Ovary (tissue), 7 donors: ENCODE measurements at regions not wholly inside any gene's neighbourhood (a gene's known extent, or its start where the extent isn't known, plus 50 kb on each side); places are given as distances from the start of the nearest gene placed in this dataset.

Experiments
- DNase-seq, 5 donors: peaks; one replicate each; pipeline ENCODE4 v3.0.0-alpha.2; 2019 to 2020
- H3K27ac ChIP-seq, 2 donors: fragments of 200-600 bp; one replicate each; pipeline versions ENCODE4 v1.5.1 to v1.8.0; 2019 to 2022
- H3K27me3 ChIP-seq: fragments of 200-600 bp; one replicate; pipeline ENCODE4 v1.8.0; 2022
- H3K36me3 ChIP-seq: fragments of 200-600 bp; sonication (generic); one replicate; pipeline ENCODE4 v1.5.1; 2019
- H3K4me1 ChIP-seq: one replicate; pipeline ENCODE4 v1.8.1; 2013; ENCODE audit warnings: mild to moderate bottlenecking, moderate library complexity; ENCODE audit not compliant: insufficient read depth
- H3K4me3 ChIP-seq: fragments of 200-600 bp; sonication (generic); one replicate; pipeline ENCODE4 v1.5.1; 2017
- H3K9me3 ChIP-seq, 2 donors: fragments of 200-600 bp in 1 of 2; sonication (generic) in 1 of 2; one replicate each; pipeline versions ENCODE4 v1.5.1 to v1.8.1; 2013 to 2019; ENCODE audit warnings: mild to moderate bottlenecking in 1 of 2, moderate library complexity in 1 of 2
- EP300 ChIP-seq: sonication (generic); formaldehyde crosslinking; IDR thresholded peaks from one replicate; pipeline ENCODE4 v1.6.1; 2017; ENCODE audit warnings: antibody characterized with exemption
- POLR2A ChIP-seq: fragments of 450-650 bp; IDR thresholded peaks from one replicate; pipeline ENCODE4 v1.6.1; 2017; ENCODE audit warnings: antibody characterized with exemption, mild to moderate bottlenecking, moderate library complexity
- WGBS, 3 donors: extraction: QIAGEN DNeasy Blood & Tissue Kit in 1 of 3; methylation state at CpG; one replicate each; pipeline versions ENCODE4 v1.1.5 to v1.1.7; 2013 to 2017; 5-methylcytosine and 5-hydroxymethylcytosine counted together
- intact Hi-C, 4 donors: fragments of 100-400 bp; cut with DNase I; formaldehyde crosslinking; loops; one replicate each; pipeline versions ENCODE4 v1.11.0 to v1.15.1; 2022 to 2023
- TF ChIP-seq, protein P1 (sequence below), 3 donors: fragments of 450-650 bp in 2 of 3; fragments of 200-600 bp in 1 of 3; IDR thresholded peaks; one replicate each; pipeline versions ENCODE4 v1.5.1 to v1.8.0; 2016 to 2022; ENCODE audit warnings: antibody characterized with exemption in 3 of 3, mild to moderate bottlenecking in 1 of 3
- donor health status: DM: no; HTN: no; CAD: no; lungs with moderate emphysema.
- donor health status: DM: no; HTN: no; CAD: no.
- donor health status: Bipolar disorder and iron deficiency.
- donor health status: DM: no; HTN: no; CAD: no.
- donor health status: DM: yes; HTN: yes; CAD: no.

DNA sequence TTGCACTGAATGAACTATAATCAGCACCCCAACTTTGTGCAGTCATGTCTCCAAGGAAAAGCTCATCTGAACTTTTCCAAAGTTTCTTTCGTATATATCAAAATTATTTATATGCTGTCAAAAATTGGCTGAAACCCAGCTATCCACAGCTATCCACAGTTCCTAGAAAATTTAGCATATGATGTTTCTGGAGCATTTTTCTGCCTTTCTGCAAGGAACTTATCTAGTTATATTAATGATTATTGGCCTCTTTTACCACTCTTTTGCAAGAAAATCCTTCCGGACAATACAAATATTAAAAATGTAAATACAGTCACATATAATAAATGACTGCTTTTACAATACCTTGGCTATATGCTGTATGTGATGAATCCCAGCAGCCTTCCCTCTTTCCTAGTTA, 270.2 kb downstream of the TMEM167A start:
- no peaks in the 10 kb centered on the region for H3K27me3 ChIP-seq
- H3K36me3 ChIP-seq = no peaks in the 10 kb centered on the region
- intact Hi-C loops = no loop called here
- TF ChIP-seq, protein P1, sequence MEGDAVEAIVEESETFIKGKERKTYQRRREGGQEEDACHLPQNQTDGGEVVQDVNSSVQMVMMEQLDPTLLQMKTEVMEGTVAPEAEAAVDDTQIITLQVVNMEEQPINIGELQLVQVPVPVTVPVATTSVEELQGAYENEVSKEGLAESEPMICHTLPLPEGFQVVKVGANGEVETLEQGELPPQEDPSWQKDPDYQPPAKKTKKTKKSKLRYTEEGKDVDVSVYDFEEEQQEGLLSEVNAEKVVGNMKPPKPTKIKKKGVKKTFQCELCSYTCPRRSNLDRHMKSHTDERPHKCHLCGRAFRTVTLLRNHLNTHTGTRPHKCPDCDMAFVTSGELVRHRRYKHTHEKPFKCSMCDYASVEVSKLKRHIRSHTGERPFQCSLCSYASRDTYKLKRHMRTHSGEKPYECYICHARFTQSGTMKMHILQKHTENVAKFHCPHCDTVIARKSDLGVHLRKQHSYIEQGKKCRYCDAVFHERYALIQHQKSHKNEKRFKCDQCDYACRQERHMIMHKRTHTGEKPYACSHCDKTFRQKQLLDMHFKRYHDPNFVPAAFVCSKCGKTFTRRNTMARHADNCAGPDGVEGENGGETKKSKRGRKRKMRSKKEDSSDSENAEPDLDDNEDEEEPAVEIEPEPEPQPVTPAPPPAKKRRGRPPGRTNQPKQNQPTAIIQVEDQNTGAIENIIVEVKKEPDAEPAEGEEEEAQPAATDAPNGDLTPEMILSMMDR (IDR thresholded peaks at IDR 0.05) = no peak
- TF ChIP-seq EP300 (no peak), POLR2A (no peak)
- H3K4me3 ChIP-seq = no peak overlapping the region
- no peaks in the 10 kb centered on the region for H3K9me3 ChIP-seq
- no peak for DNase-seq
- H3K27ac ChIP-seq = no peak overlapping the region
- H3K4me1 ChIP-seq = no peaks in the 10 kb centered on the region
- WGBS, 3 donors = 67 to 81% (median 72%) methylated on average over 2 of the region's 2 CpGs

DNA sequence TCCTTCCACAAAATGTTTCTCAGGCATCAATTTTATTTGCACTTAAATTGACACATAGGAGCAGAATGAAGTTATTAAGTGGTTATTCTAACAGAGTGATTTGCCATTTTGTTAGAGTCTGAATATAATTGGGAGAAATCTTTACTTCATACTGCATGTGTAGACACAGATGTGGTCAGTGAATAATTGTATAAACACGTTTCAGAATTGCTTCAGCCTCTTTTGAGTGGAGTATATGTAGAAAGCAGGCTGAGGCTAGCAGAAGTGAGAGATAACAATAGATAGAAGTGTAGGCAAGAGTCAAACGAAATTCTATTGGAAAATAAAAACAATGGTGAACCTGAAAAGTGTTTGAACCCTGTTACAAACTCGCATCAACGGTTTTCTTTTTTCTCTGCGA, 270.7 kb downstream of the TMEM167A start:
- intact Hi-C loops = no loop called here
- DNase-seq = no peak
- WGBS, 3 donors = 59 to 69% (median 65%) methylated on average over 5 of the region's 5 CpGs

DNA sequence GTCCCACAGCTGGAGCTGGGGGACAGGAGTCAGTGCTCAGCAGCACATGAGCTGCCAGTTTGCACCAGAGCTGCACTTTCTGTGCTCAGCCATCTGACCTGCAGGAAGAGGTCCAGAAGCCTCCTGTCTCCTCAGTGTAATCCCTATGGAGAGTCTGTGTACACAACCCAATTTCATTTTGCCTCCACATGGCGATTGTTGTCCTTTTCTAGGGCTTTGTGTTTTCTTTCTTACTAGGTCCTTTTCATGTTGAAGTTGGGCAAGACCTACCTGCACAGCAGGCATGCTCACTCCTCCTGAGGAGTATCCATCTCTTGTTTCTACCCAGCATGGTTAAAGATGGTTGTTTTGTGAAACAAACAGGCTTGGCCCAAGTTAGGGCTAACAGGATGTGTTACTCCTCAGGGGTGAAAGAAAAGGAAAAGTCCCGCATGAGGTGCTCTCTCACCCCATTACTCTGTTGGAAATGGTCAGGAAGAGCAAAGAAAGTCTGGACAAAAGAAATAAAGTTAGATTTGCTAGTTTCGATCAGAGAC, 273.0 kb downstream of the TMEM167A start:
- TF ChIP-seq EP300 = no peak
- no peak for TF ChIP-seq POLR2A
- TF ChIP-seq, protein P1 (IDR thresholded peaks at IDR 0.05) = no peak
- Histone ChIP-seq H3K36me3 (no peaks in the 10 kb centered on the region), H3K9me3 (no peaks in the 10 kb centered on the region), H3K27ac (no peak overlapping the region), H3K4me1 (no peaks in the 10 kb centered on the region), H3K4me3 (no peak overlapping the region), H3K27me3 (no peaks in the 10 kb centered on the region)
- intact Hi-C loops = no loop called here
- WGBS, 3 donors = 92 to 97% (median 96%) methylated on average over 3 of the region's 3 CpGs
- DNase-seq = no peak

More for the DNA sequence above, 270.7 kb downstream of the TMEM167A start:
- Histone ChIP-seq H3K9me3 (no peaks in the 10 kb centered on the region), H3K36me3 (no peaks in the 10 kb centered on the region), H3K4me3 (no peak overlapping the region), H3K4me1 (no peaks in the 10 kb centered on the region), H3K27me3 (no peaks in the 10 kb centered on the region), H3K27ac (no peak overlapping the region)
- TF ChIP-seq, protein P1 (IDR thresholded peaks at IDR 0.05) = no peak
- TF ChIP-seq POLR2A = no peak
- no peak for TF ChIP-seq EP300

DNA sequence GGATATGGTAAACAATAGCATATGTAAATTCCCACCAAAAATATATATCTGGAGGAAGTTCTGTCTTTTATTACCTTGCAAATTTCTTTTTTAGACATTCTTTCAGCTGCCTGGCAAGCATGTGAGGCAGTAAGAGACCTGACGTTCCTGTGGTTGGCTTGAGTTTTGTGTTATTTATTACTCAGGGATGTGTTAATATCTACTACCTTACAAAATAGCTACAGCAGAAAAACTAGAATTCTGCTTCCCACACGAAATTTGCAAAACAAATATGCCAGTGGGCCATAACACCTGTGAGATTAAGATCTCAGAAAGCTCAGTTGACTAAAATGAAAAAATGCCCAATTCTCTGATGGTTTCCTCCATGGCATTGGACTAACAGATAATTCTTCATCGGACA, 274.2 kb downstream of the TMEM167A start:
- no peak for TF ChIP-seq EP300
- TF ChIP-seq, protein P1 (IDR thresholded peaks at IDR 0.05) = no peak
- no peak for TF ChIP-seq POLR2A
- Histone ChIP-seq H3K4me3 (no peak overlapping the region), H3K36me3 (no peaks in the 10 kb centered on the region), H3K27me3 (no peaks in the 10 kb centered on the region), H3K27ac (no peak overlapping the region), H3K4me1 (no peaks in the 10 kb centered on the region), H3K9me3 (no peaks in the 10 kb centered on the region)
- 56 to 73% (median 65%) methylated on average over 3 of the region's 3 CpGs for WGBS, 3 donors
- no peak for DNase-seq
- intact Hi-C loops = no loop called here
